H9 (cell line): ENCODE measurements at regions not wholly inside any gene's neighbourhood (a gene's known extent, or its start where the extent isn't known, plus 50 kb on each side); places are given as distances from the start of the nearest gene placed in this dataset.

Source experiments
- DNase-seq: peaks from one replicate; pipeline ENCODE4 v3.0.0-alpha.2; 2017
- H2AFZ ChIP-seq: one replicate; pipeline ENCODE4 v1.6.1; 2013; ENCODE audit warnings: mild to moderate bottlenecking, low read length, control low read depth, moderate library complexity
- H2AK5ac ChIP-seq: 2 replicates; pipeline ENCODE4 v1.6.1; 2013; ENCODE audit warnings: low read length, control low read depth, mixed read lengths; ENCODE audit not compliant: insufficient read length
- H2BK120ac ChIP-seq: one replicate; pipeline ENCODE4 v1.6.1; 2013; ENCODE audit warnings: low read depth, mild to moderate bottlenecking, low read length, control low read depth, inconsistent platforms; ENCODE audit not compliant: poor library complexity, severe bottlenecking
- H2BK12ac ChIP-seq: 2 replicates; pipeline ENCODE4 v1.6.1; 2013; ENCODE audit warnings: low read length, control low read depth, mixed read lengths, low read depth; ENCODE audit not compliant: insufficient read length
- H2BK15ac ChIP-seq: 2 replicates; pipeline ENCODE4 v1.6.1; 2013; ENCODE audit warnings: low read depth, low read length, control low read depth
- H2BK20ac ChIP-seq: one replicate; pipeline ENCODE4 v1.6.1; 2013; ENCODE audit warnings: low read depth, mild to moderate bottlenecking, low read length, control low read depth, inconsistent platforms; ENCODE audit not compliant: poor library complexity, severe bottlenecking
- H2BK5ac ChIP-seq: 2 replicates; pipeline ENCODE4 v1.6.1; 2013; ENCODE audit warnings: low read length, control low read depth, mixed read lengths; ENCODE audit not compliant: insufficient read length
- H3K14ac ChIP-seq: 2 replicates; pipeline ENCODE4 v1.6.1; 2013; ENCODE audit warnings: low read length, control low read depth; ENCODE audit not compliant: insufficient read depth
- H3K18ac ChIP-seq: 2 replicates; pipeline ENCODE4 v1.6.1; 2013; ENCODE audit warnings: low read depth, mild to moderate bottlenecking, mixed read lengths, low read length, control low read depth; ENCODE audit not compliant: insufficient read length
- H3K23ac ChIP-seq: 2 replicates; pipeline ENCODE4 v1.6.1; 2013; ENCODE audit warnings: low read length, control low read depth, mixed read lengths, low read depth; ENCODE audit not compliant: insufficient read length
- H3K23me2 ChIP-seq: 2 replicates; pipeline ENCODE4 v1.6.1; 2013; ENCODE audit warnings: low read depth, mild to moderate bottlenecking, mixed read lengths, low read length, control low read depth; ENCODE audit not compliant: insufficient read length, poor library complexity, severe bottlenecking
- H3K27ac ChIP-seq: 2 replicates; pipeline ENCODE4 v1.5.1; 2013; ENCODE audit warnings: low read length, control low read depth, mixed read lengths, low read depth; ENCODE audit not compliant: insufficient read length
- H3K27me3 ChIP-seq: 2 replicates; pipeline ENCODE4 v1.6.1; 2013; ENCODE audit warnings: low read length, control low read depth, inconsistent platforms; ENCODE audit not compliant: insufficient read depth
- H3K4ac ChIP-seq: 2 replicates; pipeline ENCODE4 v1.6.1; 2013; ENCODE audit warnings: low read depth, mild to moderate bottlenecking, control low read depth, inconsistent platforms, low read length, moderate library complexity
- H3K4me1 ChIP-seq: 2 replicates; pipeline ENCODE4 v1.6.1; 2013; ENCODE audit warnings: low read length, control low read depth, inconsistent platforms; ENCODE audit not compliant: insufficient read depth
- H3K4me2 ChIP-seq: 2 replicates; pipeline ENCODE4 v1.6.1; 2013; ENCODE audit warnings: low read length, control low read depth, mixed read lengths; ENCODE audit not compliant: insufficient read length, insufficient read depth
- H3K56ac ChIP-seq: 2 replicates; pipeline ENCODE4 v1.6.1; 2013; ENCODE audit warnings: low read depth, mild to moderate bottlenecking, mixed read lengths, low read length, control low read depth; ENCODE audit not compliant: insufficient read length
- H3K79me1 ChIP-seq: 2 replicates; pipeline ENCODE4 v1.6.1; 2013; ENCODE audit warnings: low read depth, mild to moderate bottlenecking, moderate library complexity, low read length, control low read depth, inconsistent platforms; ENCODE audit not compliant: insufficient read depth, poor library complexity, severe bottlenecking
- H3K79me2 ChIP-seq: 2 replicates; pipeline ENCODE4 v1.6.1; 2013; ENCODE audit warnings: low read length, control low read depth, inconsistent platforms; ENCODE audit not compliant: insufficient read depth
- H3K9ac ChIP-seq: 2 replicates; pipeline ENCODE4 v1.6.1; 2013; ENCODE audit warnings: low read length, control low read depth, mixed read lengths; ENCODE audit not compliant: insufficient read length; ENCODE audit errors: extremely low read depth
- H3K9me3 ChIP-seq: one replicate; pipeline ENCODE4 v1.6.1; 2013; ENCODE audit warnings: low read depth, low read length, inconsistent platforms; ENCODE audit not compliant: control insufficient read depth
- H3T11ph ChIP-seq: one replicate; pipeline ENCODE4 v1.6.1; 2013; ENCODE audit warnings: mild to moderate bottlenecking, low read length, control low read depth, inconsistent platforms
- H4K20me1 ChIP-seq: one replicate; pipeline ENCODE4 v1.6.1; 2013; ENCODE audit not compliant: control insufficient read depth, insufficient read length, insufficient read depth
- H4K5ac ChIP-seq: 2 replicates; pipeline ENCODE4 v1.6.1; 2013; ENCODE audit warnings: low read depth, mild to moderate bottlenecking, mixed read lengths, low read length, control low read depth; ENCODE audit not compliant: insufficient read length
- H4K8ac ChIP-seq: replicated peaks from 2 replicates; pipeline ENCODE4 v1.6.1; 2013; ENCODE audit warnings: low read length, control low read depth, mixed read lengths, low read depth; ENCODE audit not compliant: insufficient read length
- H4K91ac ChIP-seq: 2 replicates; pipeline ENCODE4 v1.6.1; 2013; ENCODE audit warnings: low read depth, mild to moderate bottlenecking, moderate library complexity, mixed read lengths, low read length, control low read depth; ENCODE audit not compliant: insufficient read length
- H3K27ac Mint-ChIP-seq, 3 experiments: 2 replicates in 2 of 3; 3 replicates in 1 of 3; pipeline ENCODE4 v1.8.0; 2020 to 2021; ENCODE audit warnings: mixed read lengths in 3 of 3, mild to moderate bottlenecking in 1 of 3, moderate library complexity in 1 of 3
- H3K27me3 Mint-ChIP-seq: 2 replicates; pipeline ENCODE4 v1.8.0; 2021; ENCODE audit warnings: low read depth, mild to moderate bottlenecking, moderate library complexity, mixed read lengths
- H3K36me3 Mint-ChIP-seq, 3 experiments: 2 replicates in 2 of 3; 3 replicates in 1 of 3; pipeline ENCODE4 v1.8.0; 2020 to 2021; ENCODE audit warnings: low read depth in 3 of 3, mixed read lengths in 3 of 3; ENCODE audit not compliant: insufficient read depth in 1 of 3
- H3K4me1 Mint-ChIP-seq, 2 experiments: 2 replicates each; pipeline ENCODE4 v1.8.0; 2020; ENCODE audit warnings: mixed read lengths in 2 of 2
- H3K4me3 Mint-ChIP-seq, 2 experiments: 2 replicates in 1 of 2; 3 replicates in 1 of 2; pipeline ENCODE4 v1.8.0; 2020 to 2021; ENCODE audit warnings: mild to moderate bottlenecking in 2 of 2, mixed read lengths in 2 of 2, moderate library complexity in 1 of 2
- H3K9me3 Mint-ChIP-seq, 2 experiments: 2 replicates in 1 of 2; 3 replicates in 1 of 2; pipeline ENCODE4 v1.8.0; 2020; ENCODE audit warnings: mild to moderate bottlenecking in 2 of 2, mixed read lengths in 2 of 2, moderate library complexity in 1 of 2
- TF ChIP-seq, protein P1 (sequence below): fragments of 200-600 bp; sonication (generic); conservative IDR thresholded peaks from 3 replicates; pipeline ENCODE4 v1.8.0; 2021; ENCODE audit warnings: antibody characterized with exemption, mild to moderate bottlenecking

DNA sequence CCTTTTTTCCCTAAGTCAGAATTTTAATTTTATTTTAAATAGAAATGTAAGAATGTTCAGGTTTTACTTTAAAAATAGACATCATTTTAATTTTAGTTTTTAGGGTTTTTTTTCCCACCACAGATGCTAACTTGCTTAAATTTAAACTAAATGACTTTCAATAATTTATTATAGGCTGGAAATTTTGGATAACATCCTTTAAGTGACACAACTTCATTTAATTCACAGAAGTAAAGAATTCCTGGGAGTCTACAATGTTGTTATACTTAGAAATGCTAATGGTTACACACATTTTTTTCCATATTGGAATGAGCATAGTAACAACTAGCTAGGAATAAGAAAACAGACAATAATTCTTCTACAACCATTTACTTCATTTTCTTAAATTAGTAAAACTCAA lies 90.5 kb upstream of the PDE10A start:
- H4K20me1 ChIP-seq: no peaks in the 10 kb centered on the region
- H3K4me3 Mint-ChIP-seq: no peak overlapping the region
- no peak overlapping the region for H4K91ac ChIP-seq
- no peaks in the 10 kb centered on the region for H3K79me1 ChIP-seq
- H3T11ph ChIP-seq: no peak overlapping the region
- no peak overlapping the region for H3K27ac ChIP-seq
- no peak overlapping the region for H3K56ac ChIP-seq
- no peak overlapping the region for H3K4ac ChIP-seq
- H3K4me1 Mint-ChIP-seq: no peaks in the 10 kb centered on the region
- no peak overlapping the region for H4K8ac ChIP-seq
- no peak overlapping the region for H3K18ac ChIP-seq
- H3K4me2 ChIP-seq: no peak overlapping the region
- no peaks in the 10 kb centered on the region for H3K4me1 ChIP-seq
- H3K27me3 Mint-ChIP-seq: peaks cover 4% of the 10 kb centered on the region
- H2BK15ac ChIP-seq: no peak overlapping the region
- H3K79me2 ChIP-seq: no peaks in the 10 kb centered on the region
- no peak overlapping the region for H2AK5ac ChIP-seq
- no peak for DNase-seq
- no peak overlapping the region for H3K9ac ChIP-seq
- H3K14ac ChIP-seq: no peak overlapping the region
- H2BK5ac ChIP-seq: no peak overlapping the region
- H3K36me3 Mint-ChIP-seq: peaks cover 0 to 6% (median 4%) of the 10 kb centered on the region in 3 experiments; a peak in 4 of 7 replicates
- H3K9me3 ChIP-seq: no peaks in the 10 kb centered on the region
- H3K23ac ChIP-seq: no peak overlapping the region
- H3K27ac Mint-ChIP-seq: no peak overlapping the region
- no peak overlapping the region for H4K5ac ChIP-seq
- no peak overlapping the region for H2BK120ac ChIP-seq
- no peak overlapping the region for H2BK12ac ChIP-seq
- H3K27me3 ChIP-seq: no peaks in the 10 kb centered on the region
- peaks cover 5 to 13% of the 10 kb centered on the region in 2 experiments; a peak in 4 of 5 replicates for H3K9me3 Mint-ChIP-seq
- TF ChIP-seq, protein P1, sequence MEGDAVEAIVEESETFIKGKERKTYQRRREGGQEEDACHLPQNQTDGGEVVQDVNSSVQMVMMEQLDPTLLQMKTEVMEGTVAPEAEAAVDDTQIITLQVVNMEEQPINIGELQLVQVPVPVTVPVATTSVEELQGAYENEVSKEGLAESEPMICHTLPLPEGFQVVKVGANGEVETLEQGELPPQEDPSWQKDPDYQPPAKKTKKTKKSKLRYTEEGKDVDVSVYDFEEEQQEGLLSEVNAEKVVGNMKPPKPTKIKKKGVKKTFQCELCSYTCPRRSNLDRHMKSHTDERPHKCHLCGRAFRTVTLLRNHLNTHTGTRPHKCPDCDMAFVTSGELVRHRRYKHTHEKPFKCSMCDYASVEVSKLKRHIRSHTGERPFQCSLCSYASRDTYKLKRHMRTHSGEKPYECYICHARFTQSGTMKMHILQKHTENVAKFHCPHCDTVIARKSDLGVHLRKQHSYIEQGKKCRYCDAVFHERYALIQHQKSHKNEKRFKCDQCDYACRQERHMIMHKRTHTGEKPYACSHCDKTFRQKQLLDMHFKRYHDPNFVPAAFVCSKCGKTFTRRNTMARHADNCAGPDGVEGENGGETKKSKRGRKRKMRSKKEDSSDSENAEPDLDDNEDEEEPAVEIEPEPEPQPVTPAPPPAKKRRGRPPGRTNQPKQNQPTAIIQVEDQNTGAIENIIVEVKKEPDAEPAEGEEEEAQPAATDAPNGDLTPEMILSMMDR: no peak
- no peak overlapping the region for H2BK20ac ChIP-seq
- no peaks in the 10 kb centered on the region for H3K23me2 ChIP-seq
- no peak overlapping the region for H2AFZ ChIP-seq
